Central memory CD8-positive, alpha-beta T cell (primary cell): ENCODE measurements at regions not wholly inside any gene's neighbourhood (a gene's known extent, or its start where the extent isn't known, plus 50 kb on each side); places are given as distances from the start of the nearest gene placed in this dataset.

Experiments used
- ATAC-seq: fragments of 150-1000 bp; cut with Tn5 transposase; replicated peaks from 2 replicates; pipeline ENCODE4 v1.10.0; 2022; ENCODE audit warnings: mild to moderate bottlenecking, moderate FRiP score, moderate number of reproducible peaks; ENCODE audit not compliant: poor library complexity, severe bottlenecking; ENCODE audit errors: extremely low read depth
- DNase-seq, 2 donors: peaks; one replicate each; pipeline ENCODE4 v3.0.0; 2021; ENCODE audit warnings: low spot score in 2 of 2
- H3K27ac Mint-ChIP-seq: one replicate; pipeline ENCODE4 v1.8.0; 2022; ENCODE audit warnings: low read depth, mild to moderate bottlenecking, moderate library complexity, mixed read lengths
- H3K27me3 Mint-ChIP-seq: one replicate; pipeline ENCODE4 v1.8.0; 2022; ENCODE audit warnings: mixed read lengths
- H3K36me3 Mint-ChIP-seq: one replicate; pipeline ENCODE4 v1.8.0; 2022; ENCODE audit warnings: mild to moderate bottlenecking, moderate library complexity, mixed read lengths; ENCODE audit not compliant: insufficient read depth
- H3K4me1 Mint-ChIP-seq: one replicate; pipeline ENCODE4 v1.8.0; 2022; ENCODE audit warnings: mixed read lengths
- H3K4me3 Mint-ChIP-seq: one replicate; pipeline ENCODE4 v1.8.0; 2022; ENCODE audit warnings: mild to moderate bottlenecking, moderate library complexity, mixed read lengths
- H3K9me3 Mint-ChIP-seq: one replicate; pipeline ENCODE4 v1.8.0; 2022; ENCODE audit warnings: mixed read lengths

GRCh38 chr20:3326779-3327521 lies 80.5 kb downstream of the DNAAF9 start:
- H3K36me3 Mint-ChIP-seq: peaks cover 5% of the 10 kb centered on the region
- ATAC-seq (no peak), DNase-seq (no peak)
- no peaks in the 10 kb centered on the region for H3K27me3 Mint-ChIP-seq
- peaks cover 10% of the 10 kb centered on the region for H3K4me1 Mint-ChIP-seq
- H3K9me3 Mint-ChIP-seq: no peaks in the 10 kb centered on the region
- no peak overlapping the region for H3K27ac Mint-ChIP-seq
- H3K4me3 Mint-ChIP-seq: no peak overlapping the region

- no peak for ATAC-seq
- H3K4me1 Mint-ChIP-seq: peaks cover 10% of the 10 kb centered on the region
- H3K4me3 Mint-ChIP-seq: no peak overlapping the region
- H3K27ac Mint-ChIP-seq: no peak overlapping the region
- no peaks in the 10 kb centered on the region for H3K9me3 Mint-ChIP-seq
- no peak for DNase-seq
- no peaks in the 10 kb centered on the region for H3K27me3 Mint-ChIP-seq
- H3K36me3 Mint-ChIP-seq: peaks cover 3% of the 10 kb centered on the region
Observed at GRCh38 chr20:3325864-3326263, 81.6 kb downstream of the DNAAF9 start.

- peaks cover 7% of the 10 kb centered on the region for H3K4me1 Mint-ChIP-seq
- H3K4me3 Mint-ChIP-seq: no peak overlapping the region
- no peaks in the 10 kb centered on the region for H3K9me3 Mint-ChIP-seq
- DNase-seq: no peak
- no peak for ATAC-seq
- no peaks in the 10 kb centered on the region for H3K27me3 Mint-ChIP-seq
- H3K36me3 Mint-ChIP-seq: peaks cover 3% of the 10 kb centered on the region
- no peak overlapping the region for H3K27ac Mint-ChIP-seq
Observed at GRCh38 chr20:3323398-3323797, 84.1 kb downstream of the DNAAF9 start.

- H3K27me3 Mint-ChIP-seq: no peaks in the 10 kb centered on the region
- H3K36me3 Mint-ChIP-seq: peaks cover 10% of the 10 kb centered on the region
- H3K4me3 Mint-ChIP-seq: no peak overlapping the region
- ATAC-seq (no peak), DNase-seq (no peak)
- peaks cover 1% of the 10 kb centered on the region for H3K4me1 Mint-ChIP-seq
- no peaks in the 10 kb centered on the region for H3K9me3 Mint-ChIP-seq
- no peak overlapping the region for H3K27ac Mint-ChIP-seq
Observed at GRCh38 chr20:3318226-3318884, 79.4 kb upstream of the SLC4A11 start.

- no peak overlapping the region for H3K4me3 Mint-ChIP-seq
- no peak for ATAC-seq
- peaks cover 11% of the 10 kb centered on the region for H3K36me3 Mint-ChIP-seq
Observed at GRCh38 chr20:3316136-3316535, 77.1 kb upstream of the SLC4A11 start.

GRCh38 chr20:3315136-3315535 lies 76.1 kb upstream of the SLC4A11 start:
- DNase-seq (no peak), ATAC-seq (no peak)
- no peak overlapping the region for H3K27ac Mint-ChIP-seq
- no peaks in the 10 kb centered on the region for H3K27me3 Mint-ChIP-seq
- H3K9me3 Mint-ChIP-seq: no peaks in the 10 kb centered on the region
- no peak overlapping the region for H3K4me3 Mint-ChIP-seq
- H3K36me3 Mint-ChIP-seq: peaks cover 11% of the 10 kb centered on the region
- no peaks in the 10 kb centered on the region for H3K4me1 Mint-ChIP-seq

More at GRCh38 chr20:3316136-3316535, 77.1 kb upstream of the SLC4A11 start:
- Mint-ChIP-seq H3K9me3 (no peaks in the 10 kb centered on the region), H3K27ac (no peak overlapping the region), H3K27me3 (no peaks in the 10 kb centered on the region), H3K4me1 (no peaks in the 10 kb centered on the region)
- DNase-seq: no peak

- H3K9me3 Mint-ChIP-seq: no peaks in the 10 kb centered on the region
- H3K4me1 Mint-ChIP-seq: no peaks in the 10 kb centered on the region
- H3K27me3 Mint-ChIP-seq: no peaks in the 10 kb centered on the region
- ATAC-seq: no peak
- no peak overlapping the region for H3K27ac Mint-ChIP-seq
- peaks cover 11% of the 10 kb centered on the region for H3K36me3 Mint-ChIP-seq
- H3K4me3 Mint-ChIP-seq: no peak overlapping the region
- no peak for DNase-seq
Observed at GRCh38 chr20:3314391-3314790, 75.4 kb upstream of the SLC4A11 start.

GRCh38 chr20:3313683-3314065 lies 74.7 kb upstream of the SLC4A11 start:
- no peaks in the 10 kb centered on the region for H3K4me1 Mint-ChIP-seq
- peaks cover 14% of the 10 kb centered on the region for H3K36me3 Mint-ChIP-seq
- no peak overlapping the region for H3K27ac Mint-ChIP-seq
- H3K27me3 Mint-ChIP-seq: no peaks in the 10 kb centered on the region
- no peak overlapping the region for H3K4me3 Mint-ChIP-seq
- H3K9me3 Mint-ChIP-seq: no peaks in the 10 kb centered on the region
- DNase-seq (no peak), ATAC-seq (no peak)

GRCh38 chr20:3312940-3313682 lies 74.1 kb upstream of the SLC4A11 start:
- no peak for ATAC-seq

GRCh38 chr20:3311623-3312022 lies 72.6 kb upstream of the SLC4A11 start:
- Mint-ChIP-seq H3K4me1 (peaks cover 3% of the 10 kb centered on the region), H3K27me3 (no peaks in the 10 kb centered on the region), H3K36me3 (peaks cover 14% of the 10 kb centered on the region), H3K27ac (no peak overlapping the region), H3K9me3 (no peaks in the 10 kb centered on the region), H3K4me3 (no peak overlapping the region)
- no peak for ATAC-seq
- DNase-seq: no peak

More at GRCh38 chr20:3312940-3313682, 74.1 kb upstream of the SLC4A11 start:
- Mint-ChIP-seq H3K36me3 (peaks cover 12% of the 10 kb centered on the region), H3K4me3 (no peak overlapping the region), H3K9me3 (no peaks in the 10 kb centered on the region), H3K4me1 (no peaks in the 10 kb centered on the region), H3K27ac (no peak overlapping the region), H3K27me3 (no peaks in the 10 kb centered on the region)
- no peak for DNase-seq

GRCh38 chr20:3309226-3309625 lies 70.2 kb upstream of the SLC4A11 start:
- H3K4me1 Mint-ChIP-seq: peaks cover 5% of the 10 kb centered on the region
- no peak for DNase-seq

GRCh38 chr20:3307725-3308124 lies 68.7 kb upstream of the SLC4A11 start:
- Mint-ChIP-seq H3K36me3 (peaks cover 12% of the 10 kb centered on the region), H3K4me1 (peaks cover 5% of the 10 kb centered on the region), H3K27me3 (no peaks in the 10 kb centered on the region), H3K27ac (no peak overlapping the region), H3K9me3 (no peaks in the 10 kb centered on the region), H3K4me3 (no peak overlapping the region)
- DNase-seq (no peak), ATAC-seq (no peak)

More at GRCh38 chr20:3309226-3309625, 70.2 kb upstream of the SLC4A11 start:
- Mint-ChIP-seq H3K27ac (no peak overlapping the region), H3K4me3 (no peak overlapping the region), H3K9me3 (no peaks in the 10 kb centered on the region), H3K36me3 (peaks cover 11% of the 10 kb centered on the region), H3K27me3 (no peaks in the 10 kb centered on the region)
- ATAC-seq: no peak
